ENCODE measurements at regions not wholly inside any gene's neighbourhood (a gene's known extent, or its start where the extent isn't known, plus 50 kb on each side); places are given as distances from the start of the nearest gene placed in this dataset.
"Not testable (repeated sequence)": the region's sequence is repeated elsewhere in the genome, so short reads cannot be mapped to it uniquely, and the experiment has no call there.

GRCh38 chr3:107942244-107942643, 148.6 kb downstream of the CD47 start:
- no peak for DNase-seq (ENCODE audit: low spot score)

- no peak for DNase-seq (ENCODE audit: low spot score)
These were observed 151.0 kb downstream of the CD47 start for GRCh38 chr3:107939691-107940442.

- peak; percentile 47 for DNase-seq (ENCODE audit: low spot score)
These were observed 152.7 kb downstream of the CD47 start for GRCh38 chr3:107938143-107938542.

GRCh38 chr3:107934808-107935207, 156.0 kb downstream of the CD47 start:
- no peak for DNase-seq (ENCODE audit: low spot score)

GRCh38 chr3:107933450-107933849, 157.4 kb downstream of the CD47 start:
- DNase-seq (ENCODE audit: low spot score): no peak

- DNase-seq (ENCODE audit: low spot score): no peak
These were observed 159.5 kb downstream of the CD47 start for GRCh38 chr3:107931326-107931725.

- no peak for DNase-seq (ENCODE audit: low spot score)
These were observed 161.7 kb downstream of the CD47 start for GRCh38 chr3:107929088-107929487.

GRCh38 chr3:107928084-107928445, 162.8 kb downstream of the CD47 start:
- DNase-seq (ENCODE audit: low spot score): no peak

GRCh38 chr3:107927361-107928083, 163.3 kb downstream of the CD47 start:
- no peak for DNase-seq (ENCODE audit: low spot score)

GRCh38 chr3:107925851-107926250, 165.0 kb downstream of the CD47 start:
- DNase-seq (ENCODE audit: low spot score): no peak

GRCh38 chr3:107921038-107921437, 169.8 kb downstream of the CD47 start:
- no peak for DNase-seq (ENCODE audit: low spot score)

GRCh38 chr3:107920538-107920937, 170.3 kb downstream of the CD47 start:
- DNase-seq (ENCODE audit: low spot score): no peak

GRCh38 chr3:107919239-107919638, 171.6 kb downstream of the CD47 start:
- DNase-seq (ENCODE audit: low spot score): no peak

- DNase-seq (ENCODE audit: low spot score): no peak
These were observed 174.7 kb downstream of the CD47 start for GRCh38 chr3:107916171-107916570.

- no peak for DNase-seq (ENCODE audit: low spot score)
These were observed 175.1 kb downstream of the CD47 start for GRCh38 chr3:107915706-107916105.

GRCh38 chr3:107913701-107914100, 177.1 kb downstream of the CD47 start:
- no peak for DNase-seq (ENCODE audit: low spot score)

GRCh38 chr3:107911337-107912000, 179.4 kb downstream of the CD47 start:
- DNase-seq (ENCODE audit: low spot score): no peak

- no peak for DNase-seq (ENCODE audit: low spot score)
These were observed 180.0 kb downstream of the CD47 start for GRCh38 chr3:107910713-107911259.

GRCh38 chr3:107909583-107909982, 181.2 kb downstream of the CD47 start:
- not testable (repeated sequence) for DNase-seq (ENCODE audit: low spot score)

GRCh38 chr3:107907996-107908395, 182.8 kb downstream of the CD47 start:
- DNase-seq (ENCODE audit: low spot score): no peak

- DNase-seq (ENCODE audit: low spot score): no peak
These were observed 186.2 kb downstream of the CD47 start for GRCh38 chr3:107904536-107905066.

- no peak for DNase-seq (ENCODE audit: low spot score)
These were observed 190.7 kb downstream of the CD47 start for GRCh38 chr3:107899990-107900651.

Measured in NAMALWA (cell line).